Right cardiac atrium (tissue), 5 donors: ENCODE measurements at regions not wholly inside any gene's neighbourhood (a gene's known extent, or its start where the extent isn't known, plus 50 kb on each side); places are given as distances from the start of the nearest gene placed in this dataset.
A peak's percentile ranks its signal among the peaks of the same experiment; 100 is the strongest.

ENCODE experiments used
- ATAC-seq, 2 donors: fragments of 200-7000 bp; cut with Tn5 transposase; one replicate each; pipeline versions ENCODE4 v1.8.0 to v1.9.1; 2020; ENCODE audit warnings: moderate library complexity in 2 of 2, mild to moderate bottlenecking in 1 of 2
- DNase-seq, 3 donors: peaks; one replicate each; pipeline ENCODE4 v3.0.0-alpha.2; 2020
- H3K27ac ChIP-seq: one replicate; pipeline ENCODE4 v1.5.1; 2013; ENCODE audit warnings: mild to moderate bottlenecking, low read length, control low read depth, moderate library complexity
- H3K27me3 ChIP-seq: one replicate; pipeline ENCODE4 v1.6.1; 2013; ENCODE audit not compliant: control insufficient read depth, insufficient read depth
- H3K4me1 ChIP-seq: one replicate; pipeline ENCODE4 v1.6.1; 2013; ENCODE audit warnings: low read length; ENCODE audit not compliant: control insufficient read depth, insufficient read depth
- H3K4me3 ChIP-seq: one replicate; pipeline ENCODE4 v1.5.1; 2013; ENCODE audit warnings: low read length, control low read depth
- H3K9me3 ChIP-seq: one replicate; pipeline ENCODE4 v1.6.1; 2013; ENCODE audit warnings: low read length; ENCODE audit not compliant: control insufficient read depth
- WGBS: extraction: QIAGEN DNeasy Blood & Tissue Kit; methylation state at CpG from one replicate; pipeline ENCODE4 v1.1.7; 2013; 5-methylcytosine and 5-hydroxymethylcytosine counted together
- intact Hi-C, 4 donors: fragments of 100-400 bp; cut with DNase I; formaldehyde crosslinking; loops; one replicate each; pipeline versions ENCODE4 v1.11.0 to v1.14.0; 2022 to 2023
- donor health status: healthy with polysubstance abuse.
- donor health status: DM: no; HTN: yes; CAD: no.
- donor health status: DM: no; HTN: no; CAD: no.
- donor health status: DM: no; HTN: yes; CAD: no; lungs with severe emphysema.
- donor health status: DM: yes; HTN: yes; CAD: no.

DNA sequence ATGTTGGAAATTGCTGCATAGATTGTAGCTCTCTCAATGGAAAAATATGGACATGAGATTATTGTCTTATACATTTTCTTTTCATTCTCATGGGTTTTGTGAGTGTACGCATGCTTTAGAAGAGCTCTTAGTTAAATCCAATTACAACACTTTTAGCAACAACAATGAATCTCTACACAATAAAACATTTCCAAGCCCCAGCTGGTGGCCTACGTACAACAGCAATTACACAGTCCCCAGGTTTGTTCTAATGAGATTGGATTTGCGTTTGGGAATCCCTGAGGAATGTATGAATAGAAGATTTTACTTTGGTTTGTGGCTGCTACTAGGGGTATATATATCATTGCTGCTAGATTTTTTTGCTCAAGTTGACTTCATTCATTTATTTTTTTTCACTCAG is 98.6 kb downstream of the FHDC1 start:
- Histone ChIP-seq H3K27ac (no peak overlapping the region), H3K27me3 (no peaks in the 10 kb centered on the region), H3K4me1 (no peaks in the 10 kb centered on the region), H3K4me3 (no peak overlapping the region), H3K9me3 (no peaks in the 10 kb centered on the region)
- intact Hi-C loops: no loop called here
- DNase-seq (no peak), ATAC-seq (no peak)
- 64% methylated on average over 3 of the region's 3 CpGs for WGBS

DNA sequence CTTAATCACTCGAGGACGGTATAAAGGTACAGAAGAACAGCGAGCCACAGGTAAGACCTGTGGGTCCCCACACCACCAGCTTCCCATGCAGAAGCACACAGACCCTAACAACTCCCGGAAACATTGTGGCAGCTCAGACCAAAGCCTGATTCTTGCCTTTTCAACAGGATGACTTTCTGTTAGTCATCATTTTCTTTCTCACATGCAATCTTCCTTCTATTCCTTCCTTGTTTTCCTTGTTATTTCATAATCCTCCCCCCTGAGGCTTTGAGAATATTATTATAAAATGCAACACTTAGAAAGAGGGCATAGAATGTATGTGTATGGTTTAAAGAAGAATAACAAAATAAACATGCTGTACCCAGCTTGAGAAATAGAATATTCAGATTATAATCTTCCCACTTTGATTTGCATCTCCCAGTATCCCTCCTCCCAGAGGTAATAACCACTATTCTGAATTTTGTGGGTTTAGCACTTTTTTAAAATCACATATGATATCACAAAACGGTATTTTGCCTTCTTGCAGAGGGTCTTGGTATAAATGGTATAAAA is 100.9 kb downstream of the FHDC1 start:
- Histone ChIP-seq H3K4me3 (no peak overlapping the region), H3K27me3 (no peaks in the 10 kb centered on the region), H3K27ac (no peak overlapping the region), H3K9me3 (no peaks in the 10 kb centered on the region), H3K4me1 (no peaks in the 10 kb centered on the region)
- no peak for ATAC-seq
- WGBS: 76% methylated on average over 5 of the region's 5 CpGs
- intact Hi-C loops: no loop called here
- no peak for DNase-seq

GRCh38 chr4:153038623-153039311 is 102.6 kb downstream of the FHDC1 start:
- DNase-seq: no peak
- ATAC-seq: peak in 1 of 2 donors; percentile 84
- 62% methylated on average over 10 of the region's 10 CpGs for WGBS

DNA sequence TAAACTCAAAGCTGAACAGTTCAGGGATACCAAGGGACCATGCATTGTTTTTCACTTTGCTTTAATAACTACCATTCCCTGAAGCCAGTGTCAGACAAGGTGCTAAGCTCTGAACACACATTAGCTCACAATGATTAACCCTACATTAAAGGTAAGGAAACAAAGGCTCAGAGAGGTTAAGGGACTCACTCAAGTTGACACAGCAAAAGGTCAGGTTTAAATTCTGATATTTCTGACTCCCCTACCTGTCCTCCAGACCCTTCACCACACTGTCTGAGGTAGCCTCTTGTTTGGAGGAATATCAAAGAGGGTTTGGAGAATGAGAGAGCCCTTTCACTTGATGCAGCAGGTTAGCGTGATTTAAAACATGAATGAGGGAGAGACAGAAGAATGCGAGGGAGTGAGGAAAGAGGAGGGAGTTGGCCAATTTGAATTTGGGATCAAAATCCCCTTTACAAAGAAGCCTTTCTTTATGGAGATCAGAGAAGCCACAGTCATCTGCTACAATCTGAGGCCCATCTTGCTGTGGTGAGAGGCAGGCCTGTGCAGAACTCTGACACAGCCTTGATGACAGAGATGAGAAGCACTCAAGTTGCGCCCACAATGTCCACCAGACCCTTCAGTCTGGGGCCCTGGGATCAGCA is 103.5 kb downstream of the FHDC1 start:
- Histone ChIP-seq H3K27ac (no peak overlapping the region), H3K27me3 (no peaks in the 10 kb centered on the region), H3K4me1 (no peaks in the 10 kb centered on the region), H3K4me3 (no peak overlapping the region), H3K9me3 (no peaks in the 10 kb centered on the region)
- WGBS: 81% methylated on average over 3 of the region's 3 CpGs
- DNase-seq (no peak), ATAC-seq (no peak)
- intact Hi-C loops: no loop called here

More at GRCh38 chr4:153038623-153039311, 102.6 kb downstream of the FHDC1 start:
- H3K27ac ChIP-seq: no peak overlapping the region
- no peaks in the 10 kb centered on the region for H3K9me3 ChIP-seq
- no peak overlapping the region for H3K4me3 ChIP-seq
- H3K27me3 ChIP-seq: no peaks in the 10 kb centered on the region
- H3K4me1 ChIP-seq: no peaks in the 10 kb centered on the region
- intact Hi-C loops: no loop called here

GRCh38 chr4:153040677-153041076 is 104.6 kb downstream of the FHDC1 start:
- WGBS: 83% methylated on average over 6 of the region's 6 CpGs
- H3K4me1 ChIP-seq: no peaks in the 10 kb centered on the region
- ATAC-seq: no peak

GRCh38 chr4:153044036-153044435 is 107.9 kb downstream of the FHDC1 start:
- DNase-seq: no peak
- intact Hi-C loops: no loop called here
- Histone ChIP-seq H3K27ac (no peak overlapping the region), H3K9me3 (no peaks in the 10 kb centered on the region), H3K4me1 (no peaks in the 10 kb centered on the region), H3K4me3 (no peak overlapping the region), H3K27me3 (no peaks in the 10 kb centered on the region)
- 90% methylated on average over 1 of the region's 1 CpG for WGBS
- ATAC-seq: no peak

More at GRCh38 chr4:153040677-153041076, 104.6 kb downstream of the FHDC1 start:
- no peak overlapping the region for H3K27ac ChIP-seq
- no peak overlapping the region for H3K4me3 ChIP-seq
- DNase-seq: no peak
- no peaks in the 10 kb centered on the region for H3K9me3 ChIP-seq
- intact Hi-C loops: no loop called here
- no peaks in the 10 kb centered on the region for H3K27me3 ChIP-seq

GRCh38 chr4:153045111-153045982 is 109.2 kb downstream of the FHDC1 start:
- Histone ChIP-seq H3K4me3 (no peak overlapping the region), H3K27me3 (no peaks in the 10 kb centered on the region), H3K4me1 (no peaks in the 10 kb centered on the region), H3K27ac (no peak overlapping the region), H3K9me3 (no peaks in the 10 kb centered on the region)
- intact Hi-C loops: no loop called here
- WGBS: 75% methylated on average over 4 of the region's 4 CpGs
- no peak for ATAC-seq
- DNase-seq: no peak

DNA sequence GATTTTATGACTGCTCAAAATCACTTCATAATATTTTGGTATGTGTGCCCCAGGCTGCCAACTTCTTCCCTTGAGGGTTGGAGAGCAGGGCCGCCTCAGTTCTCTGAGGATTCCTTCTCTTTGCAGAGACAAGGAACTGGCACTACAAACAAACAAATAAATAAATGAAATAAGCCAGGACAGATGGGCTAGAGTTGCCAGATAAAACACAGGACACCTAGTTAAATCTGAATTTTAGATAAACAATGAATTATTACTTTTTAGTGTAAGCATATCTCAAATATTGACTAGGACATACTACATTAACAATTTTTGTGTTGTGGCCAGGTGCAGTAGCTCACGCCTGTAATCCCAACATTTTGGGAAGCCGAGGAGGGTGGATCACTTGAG is 122.5 kb downstream of the FHDC1 start:
- no peak for ATAC-seq
- intact Hi-C loops: no loop called here

DNA sequence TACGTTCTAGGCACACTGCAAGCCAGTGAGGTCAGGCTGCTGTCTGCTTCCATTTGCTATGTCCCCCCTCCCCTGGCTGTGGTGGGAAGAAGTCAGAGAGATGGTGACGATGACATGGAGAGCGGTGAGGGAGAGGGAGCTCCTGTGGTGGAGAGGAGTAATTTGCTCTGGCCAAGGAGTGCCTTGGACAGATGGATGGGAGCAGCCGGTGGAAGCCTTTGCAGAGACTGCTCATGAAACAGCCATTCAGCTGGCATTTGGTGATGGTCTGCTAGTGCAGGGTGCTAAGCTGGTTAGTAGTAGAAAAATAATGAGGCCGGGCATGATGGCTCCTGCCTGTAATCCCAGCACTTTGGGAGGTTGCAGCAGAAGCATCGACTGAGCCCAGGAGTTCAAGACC is 124.1 kb downstream of the FHDC1 start:
- H3K27ac ChIP-seq: no peak overlapping the region
- H3K9me3 ChIP-seq: no peaks in the 10 kb centered on the region
- ATAC-seq (no peak), DNase-seq (no peak)
- no peaks in the 10 kb centered on the region for H3K4me1 ChIP-seq
- WGBS: 77% methylated on average over 6 of the region's 6 CpGs
- intact Hi-C loops: no loop called here
- no peaks in the 10 kb centered on the region for H3K27me3 ChIP-seq
- H3K4me3 ChIP-seq: no peak overlapping the region

More for the DNA sequence above, 122.5 kb downstream of the FHDC1 start:
- WGBS: 83% methylated on average over 3 of the region's 3 CpGs
- Histone ChIP-seq H3K27me3 (no peaks in the 10 kb centered on the region), H3K9me3 (no peaks in the 10 kb centered on the region), H3K27ac (no peak overlapping the region), H3K4me1 (no peaks in the 10 kb centered on the region), H3K4me3 (no peak overlapping the region)
- no peak for DNase-seq

DNA sequence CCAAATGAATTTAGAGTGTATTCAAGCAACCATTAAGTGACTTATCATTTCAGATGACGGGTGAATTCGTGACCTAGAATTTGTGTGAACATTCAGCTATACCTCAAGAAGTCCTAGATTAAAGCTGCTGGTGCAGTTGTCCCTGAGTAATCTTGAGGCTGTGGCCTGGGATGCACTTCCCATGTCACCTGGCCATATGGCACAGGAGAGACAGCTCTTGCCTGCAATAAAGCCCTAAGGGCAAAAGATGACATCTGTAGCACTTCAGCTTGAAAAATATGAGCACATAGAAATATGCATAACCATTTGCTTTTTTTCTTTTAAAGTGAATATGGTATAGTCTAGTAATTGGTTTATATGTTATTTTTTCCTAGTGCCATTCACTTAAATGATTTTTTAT is 125.8 kb downstream of the FHDC1 start:
- Histone ChIP-seq H3K4me3 (no peak overlapping the region), H3K9me3 (no peaks in the 10 kb centered on the region), H3K4me1 (no peaks in the 10 kb centered on the region), H3K27ac (no peak overlapping the region), H3K27me3 (no peaks in the 10 kb centered on the region)
- WGBS: 91% methylated on average over 2 of the region's 2 CpGs
- ATAC-seq (no peak), DNase-seq (no peak)
- intact Hi-C loops: no loop called here

DNA sequence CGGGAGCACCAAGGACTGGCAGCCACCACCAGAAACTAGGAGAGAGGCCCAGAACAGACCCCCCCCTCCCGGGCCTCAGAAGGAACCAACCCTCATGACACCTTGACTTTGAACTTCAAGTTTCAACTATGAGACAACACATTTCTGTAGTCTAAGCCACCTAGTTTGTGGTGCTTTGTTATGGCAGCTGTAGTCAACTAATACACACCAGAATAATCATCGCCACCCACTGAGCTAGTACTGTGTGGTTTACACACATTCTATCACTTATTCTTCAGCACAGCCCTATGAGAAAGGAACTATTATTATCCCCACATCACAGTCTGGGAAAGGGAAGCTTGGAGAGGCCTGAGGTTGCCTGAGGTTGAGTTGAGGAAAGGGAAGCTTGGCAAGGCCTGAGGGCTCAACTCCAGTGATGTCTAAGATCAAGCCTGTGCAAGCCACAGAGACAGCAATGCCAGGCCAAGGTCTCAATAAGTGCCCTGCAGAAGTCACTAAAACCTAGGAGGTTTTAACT is 126.6 kb downstream of the FHDC1 start:
- no peak overlapping the region for H3K27ac ChIP-seq
- WGBS: 90% methylated on average over 3 of the region's 3 CpGs
- DNase-seq (no peak), ATAC-seq (no peak)
- H3K9me3 ChIP-seq: no peaks in the 10 kb centered on the region
- intact Hi-C loops: no loop called here
- H3K4me1 ChIP-seq: no peaks in the 10 kb centered on the region
- no peak overlapping the region for H3K4me3 ChIP-seq
- no peaks in the 10 kb centered on the region for H3K27me3 ChIP-seq
